Stimulated activated CD4-positive, alpha-beta T cell treated with anti-CD3 and anti-CD28 coated beads, TNF-alpha, amount 100 ng/mL, for 48 hours (primary cell): ENCODE measurements at regions not wholly inside any gene's neighbourhood (a gene's known extent, or its start where the extent isn't known, plus 50 kb on each side); places are given as distances from the start of the nearest gene placed in this dataset.
A peak's percentile ranks its signal among the peaks of the same experiment; 100 is the strongest.

Source experiments
- DNase-seq, 3 donors: peaks; one replicate each; pipeline ENCODE4 v3.0.0-alpha.2; 2020; ENCODE audit warnings: low read depth in 3 of 3

DNA sequence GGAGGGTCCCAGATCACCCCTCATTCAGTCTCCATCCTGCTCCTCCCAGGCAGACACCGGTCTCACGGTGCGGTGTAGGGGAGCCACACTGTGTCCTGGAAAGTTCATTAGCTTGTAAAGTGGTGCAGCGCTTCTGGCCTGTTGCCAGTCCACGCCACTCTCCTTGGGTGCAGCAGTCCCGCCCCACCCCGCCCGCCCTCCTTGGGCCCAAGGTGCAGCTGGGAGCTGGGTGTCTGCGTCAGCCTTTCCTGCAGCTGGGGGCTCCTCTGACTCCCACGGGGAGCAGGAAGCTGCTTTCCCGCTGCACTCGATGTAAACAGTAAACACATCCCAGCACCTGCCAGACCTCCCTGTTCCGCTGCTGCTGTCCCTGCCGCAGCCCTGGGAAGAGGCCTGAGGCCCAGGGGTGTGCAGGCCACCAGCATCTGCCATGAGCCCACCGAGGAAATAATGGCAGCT is 53.8 kb upstream of the ASB18 start:
- no peak for DNase-seq

DNA sequence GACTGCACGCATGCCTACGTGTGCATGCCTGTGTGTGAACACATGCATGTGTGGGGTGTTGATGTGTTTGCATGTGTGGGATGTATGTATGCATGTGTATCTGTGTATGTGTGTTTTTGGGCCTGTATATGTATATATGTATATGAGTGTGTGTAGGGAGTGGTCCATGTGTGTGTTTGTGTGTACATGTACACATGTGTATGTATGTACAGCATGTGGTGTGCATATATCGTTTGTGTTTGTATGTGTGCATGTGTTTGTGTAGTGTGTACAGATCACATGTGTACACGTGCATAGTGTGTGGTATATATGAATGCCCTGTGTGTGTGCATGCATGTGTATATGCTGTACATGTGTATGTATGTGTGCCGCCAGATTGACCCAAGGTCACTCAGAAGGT is 54.2 kb upstream of the ASB18 start:
- DNase-seq = no peak

DNA sequence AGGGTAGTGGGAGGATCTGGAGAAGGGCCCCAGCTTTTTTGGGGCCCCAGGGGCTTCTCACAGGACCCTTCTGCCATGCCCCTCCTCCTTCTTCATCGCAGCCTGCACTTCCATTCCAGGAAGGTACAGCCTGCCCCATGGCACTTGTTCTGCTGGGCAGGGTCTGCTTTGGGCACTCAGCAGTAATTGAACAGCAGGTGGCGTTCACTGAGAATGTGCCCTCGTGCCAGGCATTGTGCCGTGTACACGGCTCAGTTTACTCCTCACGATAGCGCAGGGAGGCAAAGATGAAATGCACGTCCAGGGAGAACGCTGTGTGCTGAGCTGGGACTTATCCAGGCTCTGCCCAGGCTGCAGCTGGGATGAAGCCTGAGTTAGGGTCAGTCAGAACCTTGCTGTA is 54.8 kb upstream of the ASB18 start:
- DNase-seq = no peak

DNA sequence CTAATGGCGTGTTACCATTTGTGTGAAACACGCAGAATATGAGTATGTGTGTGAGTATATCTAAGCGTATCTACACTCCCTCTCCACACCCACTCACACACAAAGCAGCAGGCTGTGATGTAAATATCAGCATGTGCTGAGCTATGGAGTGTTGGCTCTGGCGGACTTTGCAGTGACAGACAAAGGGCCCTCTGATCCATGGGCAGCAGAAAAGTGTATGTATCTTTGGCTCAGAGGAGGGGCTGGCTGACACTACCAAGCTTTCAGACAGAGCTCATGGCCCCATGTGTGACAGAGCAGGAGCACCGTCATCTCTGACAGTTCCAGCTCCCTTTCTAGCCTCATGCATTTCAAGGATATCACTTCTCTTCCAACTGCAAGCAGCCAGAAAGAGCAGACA is 57.2 kb upstream of the ASB18 start:
- DNase-seq = no peak

DNA sequence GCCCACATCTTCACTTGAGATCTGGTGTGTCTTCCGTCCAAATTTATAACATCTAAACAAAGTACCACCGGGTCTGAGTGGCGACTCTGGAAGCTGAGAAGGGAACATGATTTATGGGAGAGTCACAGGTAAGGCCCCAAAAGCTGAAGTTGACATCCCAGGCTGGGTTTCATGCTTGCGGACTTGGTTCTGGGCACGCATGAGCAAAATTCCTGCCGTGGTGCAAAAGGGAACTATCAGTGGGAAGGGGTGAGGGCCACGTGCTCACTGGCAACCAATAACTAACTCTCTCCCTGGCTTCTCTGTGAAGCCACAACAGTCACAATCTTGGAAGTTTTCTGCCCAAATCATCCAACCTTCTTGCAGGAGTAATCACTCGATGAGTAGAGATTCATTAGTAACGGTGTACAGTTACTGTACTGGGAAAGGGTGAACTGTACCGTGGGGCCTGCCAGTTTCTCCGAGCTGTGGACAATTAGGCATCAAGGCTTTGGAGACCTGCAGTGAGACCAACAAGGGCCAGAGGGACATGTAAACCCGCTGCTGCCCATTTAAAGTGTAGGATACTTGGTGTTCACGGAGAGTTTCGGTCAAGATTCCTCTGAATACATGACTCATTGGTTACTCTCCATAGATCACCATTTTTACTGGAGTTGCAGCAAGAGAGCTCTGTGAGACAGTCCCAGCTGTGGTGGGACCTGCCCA is 69.4 kb upstream of the ASB18 start:
- DNase-seq = no peak

DNA sequence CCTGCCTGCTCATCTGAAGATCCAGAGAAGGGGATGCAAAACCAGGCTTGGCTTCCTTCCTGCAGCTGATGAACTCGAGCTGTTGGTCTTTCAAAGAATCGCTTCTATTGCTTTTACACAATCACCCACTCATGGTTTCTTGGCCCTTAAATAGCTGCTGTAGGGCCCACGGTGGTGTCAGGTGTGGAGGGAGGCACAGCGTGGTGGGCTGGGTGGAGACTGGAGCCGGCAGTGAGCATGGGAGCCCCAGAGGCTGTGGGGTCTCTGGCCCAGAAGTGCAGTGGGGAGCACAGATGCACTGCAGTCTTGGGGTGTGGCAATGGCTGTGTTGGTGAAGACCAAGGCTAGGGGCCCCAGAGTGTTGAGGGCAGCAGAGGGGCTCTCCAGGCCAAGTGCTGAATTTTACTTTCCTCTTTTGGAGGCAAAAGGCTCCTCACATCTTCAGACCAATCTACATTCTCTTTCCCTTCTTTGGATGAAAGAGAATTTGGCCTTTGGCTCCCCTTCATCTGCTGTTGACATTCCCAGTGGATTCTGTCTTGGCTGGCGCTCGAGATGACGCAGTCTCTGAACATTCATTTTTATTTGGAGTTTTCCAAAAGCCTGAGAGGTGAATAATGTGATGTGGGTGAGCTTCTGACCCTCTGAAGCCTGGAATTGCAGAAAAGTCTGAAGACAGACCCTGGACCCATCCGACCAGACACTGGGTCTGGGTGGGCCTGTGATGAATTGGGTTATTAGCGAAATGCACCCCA is 70.1 kb upstream of the ASB18 start:
- DNase-seq = no peak

DNA sequence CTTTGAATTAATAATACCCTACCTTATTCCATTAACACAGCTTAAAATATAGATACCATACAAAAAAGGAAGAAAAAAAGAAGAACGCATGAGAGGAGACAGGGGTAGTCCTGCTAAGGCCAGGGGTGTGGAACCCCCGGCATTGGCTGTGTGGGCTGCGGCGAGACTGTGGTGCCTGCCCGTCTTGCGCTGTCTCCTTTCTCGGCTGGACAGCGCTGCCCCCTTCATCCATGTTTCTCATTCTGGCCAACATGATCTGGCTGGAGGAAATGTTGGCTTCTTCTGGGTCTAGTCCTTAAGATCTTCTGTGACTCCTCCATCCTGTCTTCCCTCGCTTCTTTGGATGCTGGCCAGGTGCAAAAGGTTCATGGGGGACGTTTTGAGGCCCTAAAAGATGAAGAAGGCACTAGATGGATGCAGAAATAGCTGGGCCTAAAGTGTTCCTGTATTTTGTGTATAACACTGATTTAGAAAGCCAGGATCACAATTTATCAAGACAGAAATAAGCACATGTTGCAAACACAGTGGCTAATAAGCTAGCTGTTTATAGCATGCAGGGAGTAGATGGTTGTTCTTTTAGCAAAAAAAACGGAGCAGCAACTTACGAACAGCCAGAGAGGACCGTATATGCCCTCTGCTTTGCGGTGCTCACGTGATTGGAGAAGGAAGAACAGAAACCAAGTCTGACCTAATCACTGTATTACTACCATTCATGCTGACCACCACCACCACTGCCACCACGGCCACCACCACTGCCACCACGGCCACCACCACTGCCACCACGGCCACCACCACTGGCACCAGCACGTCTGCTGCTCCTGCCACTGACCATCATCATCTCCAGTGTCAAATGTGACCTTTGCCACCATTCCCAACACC is 71.7 kb upstream of the ASB18 start:
- no peak for DNase-seq

DNA sequence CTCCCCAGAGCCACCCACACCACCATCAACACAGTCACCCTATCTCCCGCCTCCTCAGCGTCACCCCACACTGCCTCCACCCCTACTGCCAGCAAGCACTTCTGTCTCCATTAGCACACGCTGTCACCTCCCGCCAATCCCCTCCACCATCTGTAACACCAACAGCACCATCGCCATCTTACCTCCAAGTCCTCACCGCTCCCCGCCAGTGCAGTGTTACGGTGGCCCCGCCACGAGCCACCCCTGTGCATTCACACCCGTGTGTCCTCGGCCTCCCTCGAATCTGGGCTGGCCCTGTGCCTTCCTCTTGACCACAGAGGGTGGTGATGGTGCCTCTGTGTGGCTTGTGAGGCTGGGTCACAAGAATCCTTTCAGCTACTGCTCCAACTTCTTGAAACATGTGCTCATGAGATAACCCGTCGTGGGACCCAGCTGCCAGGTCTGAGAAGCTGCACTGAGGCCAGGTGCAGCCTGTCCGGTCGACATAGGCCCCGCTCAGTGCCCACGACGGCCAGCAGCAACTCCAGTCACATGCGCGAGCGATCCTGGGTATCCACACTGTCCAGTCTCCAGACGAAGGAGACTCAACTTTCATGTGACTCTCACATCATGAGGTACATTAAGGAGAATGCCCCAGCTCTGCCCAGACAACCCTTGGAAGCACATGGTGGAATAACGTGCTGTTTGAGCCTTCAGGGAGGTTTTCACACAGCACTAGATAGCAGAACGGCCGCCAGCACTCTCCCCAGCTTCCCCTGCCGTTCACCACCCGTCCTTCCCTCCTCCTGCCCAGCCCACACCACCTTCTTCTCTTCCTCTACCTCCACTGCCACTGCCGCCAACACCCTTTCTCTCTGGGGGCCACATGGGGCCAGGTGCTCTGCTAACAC is 72.6 kb upstream of the ASB18 start:
- DNase-seq = no peak

DNA sequence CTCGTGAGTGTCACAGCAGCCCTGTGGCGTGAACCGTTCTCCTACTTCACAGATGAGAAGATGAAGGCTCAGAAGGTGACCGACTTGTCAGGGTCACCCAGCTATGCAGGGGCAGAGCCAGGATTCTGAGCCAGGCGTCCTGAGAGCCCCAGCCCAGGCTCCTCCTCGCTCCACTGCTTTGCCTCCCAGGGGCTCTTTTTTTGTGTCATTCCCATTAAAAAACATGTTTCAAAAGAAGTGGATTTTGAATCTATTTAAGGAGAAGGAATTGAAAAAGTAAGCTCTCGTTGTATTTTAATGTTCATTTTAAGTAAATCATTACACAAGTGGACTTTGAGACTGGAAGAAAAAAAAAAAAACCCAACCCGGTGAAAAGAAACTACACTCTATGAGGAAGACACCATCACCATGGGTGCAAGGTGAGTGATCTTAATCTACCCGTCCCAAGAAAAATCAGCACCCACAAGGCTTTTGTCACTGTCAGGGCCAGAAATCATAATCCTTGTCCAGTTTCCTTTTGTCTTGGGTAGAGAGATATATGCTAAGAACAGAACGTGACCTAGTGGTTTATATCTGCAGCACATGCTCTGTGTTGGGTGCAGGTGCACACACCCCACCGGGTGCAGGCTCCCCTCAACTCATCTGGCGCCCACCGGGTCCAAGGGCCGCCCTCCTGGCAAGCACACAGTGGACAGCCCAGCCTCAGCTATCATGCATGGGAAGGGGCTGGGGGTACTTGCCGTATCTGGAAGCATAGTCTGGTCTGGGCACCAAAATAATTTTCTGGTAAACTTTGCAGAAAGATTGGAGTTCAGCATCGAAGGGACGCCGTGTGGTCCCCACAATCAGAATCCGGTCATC is 73.5 kb upstream of the ASB18 start:
- no peak for DNase-seq

DNA sequence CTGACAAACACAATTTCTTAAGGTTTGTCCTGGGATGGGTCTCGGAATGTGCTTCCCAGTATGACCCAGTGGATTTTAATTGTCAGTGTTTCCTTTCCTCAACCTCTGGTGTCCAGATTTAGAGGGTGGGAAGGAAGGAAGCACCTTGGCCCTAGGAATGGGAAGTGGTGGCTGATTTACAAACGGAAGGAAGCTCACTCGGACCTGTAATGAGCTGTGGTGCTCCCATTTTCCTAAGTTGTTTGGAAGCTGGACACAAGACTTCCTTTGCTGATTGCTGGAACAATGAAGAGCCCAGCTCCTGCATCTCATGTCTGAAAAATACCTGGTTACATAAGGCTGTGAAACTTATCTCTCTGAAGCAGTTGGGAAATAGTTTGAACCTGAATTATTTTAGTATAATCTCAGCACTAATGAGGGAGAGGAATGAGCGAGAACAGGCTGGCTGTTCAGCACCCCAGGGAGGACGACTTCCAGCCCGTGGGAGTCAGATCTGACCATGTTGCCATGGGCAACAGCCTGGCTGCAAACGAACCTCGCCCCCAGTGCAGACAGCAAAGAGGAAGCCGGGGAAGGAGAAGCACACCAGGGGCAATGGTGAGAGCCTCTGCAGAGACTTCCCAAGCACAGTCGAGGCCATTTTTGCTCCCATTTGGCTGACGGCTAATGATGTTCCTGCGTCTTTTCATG is 74.4 kb upstream of the ASB18 start:
- DNase-seq = no peak

DNA sequence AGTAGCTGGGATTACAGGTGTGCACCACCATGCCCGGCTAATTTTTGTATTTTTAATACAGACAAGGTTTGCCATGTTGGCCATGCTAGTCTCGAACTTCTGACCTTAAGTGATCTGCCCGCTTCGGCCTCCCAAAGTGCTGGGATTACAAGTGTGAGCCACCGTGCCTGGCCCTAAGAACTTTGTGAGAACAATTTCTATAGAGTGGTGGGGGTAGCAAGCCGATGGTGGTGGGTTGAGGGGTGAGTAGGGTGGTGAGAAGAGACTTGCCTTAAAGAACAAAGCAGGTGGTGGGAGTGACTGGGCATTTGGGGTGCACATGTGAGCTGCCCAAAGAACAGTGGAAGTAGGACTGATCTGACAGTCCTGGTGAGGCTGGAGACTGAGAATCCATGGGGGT is 76.0 kb upstream of the ASB18 start:
- no peak for DNase-seq

DNA sequence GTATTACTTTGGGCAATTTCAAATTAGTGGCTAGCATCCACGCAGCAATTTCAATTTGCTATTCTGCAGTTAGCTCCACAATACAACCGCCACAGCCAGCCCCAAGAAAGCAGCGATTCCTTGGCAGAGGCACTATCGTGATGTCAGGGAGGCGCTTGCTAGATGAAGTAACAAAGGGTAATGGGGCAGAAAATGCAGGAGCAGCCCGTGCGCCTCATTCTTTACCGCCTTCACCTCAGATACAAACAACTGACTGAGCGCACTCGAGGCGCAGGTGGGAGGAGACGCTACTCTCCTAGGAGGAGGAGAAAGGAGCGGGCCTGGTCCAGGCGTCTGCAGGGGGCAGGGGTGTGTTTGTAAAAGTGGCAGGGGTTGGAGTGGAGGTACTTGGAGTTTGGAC is 76.9 kb upstream of the ASB18 start:
- no peak for DNase-seq

DNA sequence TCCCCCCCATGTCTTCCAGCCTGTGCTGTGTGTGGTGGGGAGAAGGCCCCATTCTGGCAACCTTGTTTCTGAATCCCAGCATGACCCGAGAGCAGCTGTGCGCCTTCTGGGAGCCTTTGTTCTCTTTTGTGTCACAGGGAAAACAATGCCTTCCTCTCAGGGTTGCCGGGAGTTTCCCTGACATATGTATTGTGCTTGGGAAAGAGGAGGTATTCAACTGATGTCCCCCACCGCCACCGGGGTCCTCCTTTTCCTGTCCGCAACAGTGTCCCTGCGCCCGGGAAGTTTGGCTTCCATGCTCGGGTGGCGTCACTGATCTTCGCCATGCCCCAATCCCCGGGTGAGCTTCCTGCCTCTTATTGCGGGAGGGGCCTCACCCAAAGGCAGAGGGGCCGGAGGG is 77.5 kb upstream of the ASB18 start:
- no peak for DNase-seq

DNA sequence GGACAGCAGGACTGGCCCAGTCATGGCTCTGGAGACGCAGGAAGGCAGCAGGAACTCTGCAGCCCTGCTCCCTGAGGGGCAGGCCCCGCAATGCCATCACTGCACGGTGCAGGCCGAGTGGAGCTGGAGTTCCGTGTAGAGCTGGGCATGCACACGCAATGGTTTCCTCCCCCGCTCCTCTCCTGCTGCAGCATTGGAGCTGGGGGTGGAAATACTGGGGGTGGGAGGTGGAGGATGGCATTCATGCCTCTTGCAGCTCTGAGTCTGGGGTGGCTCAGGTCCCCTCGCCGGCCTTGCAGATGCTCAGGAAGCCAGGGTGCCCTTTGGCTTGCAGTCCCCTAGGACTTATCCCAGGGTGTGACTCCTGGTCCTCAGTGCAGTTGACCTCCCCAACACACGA is 78.3 kb upstream of the ASB18 start:
- no peak for DNase-seq

DNA sequence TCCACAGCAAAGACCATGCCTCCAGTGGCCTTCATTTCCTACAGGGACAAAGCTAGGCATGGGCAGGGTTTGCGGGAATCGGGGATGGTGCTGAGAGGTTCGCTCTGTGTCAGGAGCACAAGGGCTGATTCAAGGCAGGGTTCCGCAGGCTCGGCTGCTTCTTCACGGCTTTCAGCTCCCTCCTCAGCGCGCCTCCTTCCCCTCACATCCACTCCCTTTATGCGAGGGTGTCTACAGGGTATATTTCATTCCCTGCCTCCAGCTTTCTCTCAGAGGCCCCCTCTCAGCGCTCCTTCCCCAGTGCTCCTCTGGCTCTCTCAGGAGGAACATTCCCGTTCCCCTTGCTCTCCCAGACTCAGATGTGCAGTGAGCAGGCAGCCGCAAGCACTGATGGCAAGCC is 78.7 kb upstream of the ASB18 start:
- no peak for DNase-seq

DNA sequence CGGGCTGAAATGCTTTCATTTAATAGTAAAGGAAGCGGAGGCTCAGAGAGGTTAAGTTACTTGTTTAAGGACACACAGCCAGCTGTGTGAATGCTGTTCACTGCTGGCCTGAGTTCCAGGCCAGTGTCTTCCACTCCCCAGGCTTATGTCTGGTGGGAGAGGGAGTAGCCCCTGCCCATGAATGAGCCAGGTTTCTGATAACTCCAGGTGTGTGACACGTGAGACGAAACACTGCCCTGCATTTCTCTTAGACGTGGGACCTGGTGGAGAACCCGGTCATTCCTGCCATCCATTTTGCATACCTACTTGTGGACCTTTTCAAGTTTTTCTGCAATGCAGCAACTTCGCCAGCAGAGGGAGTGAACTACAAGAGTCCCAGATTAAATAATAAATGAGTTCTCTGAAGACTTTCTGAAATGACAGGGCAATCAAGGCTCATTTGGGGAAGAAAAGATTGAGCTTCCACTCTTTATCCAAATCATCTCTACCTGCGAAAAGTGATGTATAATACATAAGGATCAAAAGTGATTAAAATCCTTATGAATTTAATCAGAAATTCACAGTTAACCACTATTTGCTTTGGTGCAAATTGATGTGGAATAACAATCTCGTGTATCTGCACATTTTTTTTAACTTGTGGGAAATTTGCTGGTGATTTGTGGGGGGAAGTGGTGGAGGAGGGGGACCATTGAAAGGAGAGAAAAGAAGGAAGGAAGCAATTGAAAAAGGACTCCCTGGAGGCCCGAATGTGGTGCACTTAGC is 79.4 kb upstream of the ASB18 start:
- peak; percentile 12 to 27 (median 15) for DNase-seq

DNA sequence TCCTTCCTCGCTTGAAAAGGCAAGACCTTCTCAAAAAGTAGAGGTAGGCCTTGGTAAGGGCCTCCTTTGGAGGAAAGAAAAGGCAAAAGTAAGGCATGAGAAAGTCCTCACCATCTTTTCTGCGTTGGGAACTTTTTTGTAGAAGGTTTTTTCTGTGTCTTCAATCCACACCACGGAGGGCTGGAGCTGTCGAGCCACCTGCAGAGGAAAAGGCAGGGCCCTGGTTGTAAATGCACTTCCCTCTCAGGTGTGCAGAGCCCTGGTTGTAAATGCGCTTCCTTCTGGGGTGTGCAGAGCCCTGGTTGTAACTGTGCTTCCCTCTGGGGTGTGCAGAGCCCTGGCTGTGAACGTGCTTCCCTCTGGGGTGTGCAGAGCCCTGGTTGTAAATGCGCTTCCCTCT is 80.2 kb upstream of the ASB18 start:
- DNase-seq = no peak

DNA sequence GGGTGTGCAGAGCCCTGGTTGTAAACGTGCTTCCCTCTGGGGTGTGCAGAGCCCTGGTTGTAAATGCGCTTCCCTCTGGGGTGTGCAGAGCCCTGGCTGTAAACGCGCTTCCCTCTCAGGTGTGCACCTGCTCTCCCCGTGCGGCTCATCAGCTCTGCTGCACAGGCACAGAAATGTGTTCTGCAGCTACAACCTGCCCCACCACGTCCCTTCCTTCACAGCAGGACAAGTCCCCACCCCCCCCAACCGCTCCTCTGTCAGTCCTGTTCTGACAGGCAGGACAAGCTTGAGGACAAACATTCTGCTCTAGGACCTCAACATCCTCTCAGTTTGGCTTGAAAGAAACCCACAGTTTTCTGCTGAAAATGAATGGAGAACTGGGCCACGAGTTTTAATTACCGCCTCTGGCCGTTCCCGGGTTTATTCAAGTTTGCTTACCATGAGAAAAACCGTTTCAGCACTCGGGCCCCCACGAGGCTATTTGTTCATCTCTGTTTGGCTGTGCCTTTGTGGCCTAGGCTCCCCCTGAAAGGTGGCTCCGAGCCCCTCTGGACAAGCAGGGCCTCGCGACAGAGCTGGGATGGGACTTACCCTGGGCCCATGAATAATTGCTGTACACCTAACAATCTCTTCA is 81.0 kb upstream of the ASB18 start:
- no peak for DNase-seq

DNA sequence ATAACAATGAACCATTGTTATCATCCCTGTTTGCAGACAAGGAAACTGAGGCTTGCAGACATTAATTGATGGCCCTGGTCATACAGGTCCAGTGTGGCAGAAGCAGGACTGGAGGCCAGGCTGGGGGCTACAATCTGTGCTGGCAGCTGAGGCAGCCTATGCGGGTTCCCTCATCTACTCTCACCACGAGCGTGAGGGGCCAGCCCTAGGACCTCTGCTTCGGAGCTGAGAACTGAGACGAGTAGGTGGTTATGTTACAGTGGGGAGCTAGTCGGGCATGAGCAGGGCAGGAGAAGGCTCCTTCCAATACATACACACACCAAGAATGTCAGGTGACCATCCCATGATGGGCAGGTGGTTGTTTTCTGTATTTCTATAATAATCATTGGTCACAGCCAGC is 82.2 kb upstream of the ASB18 start:
- DNase-seq = no peak
